ENCODE measurements at regions not wholly inside any gene's neighbourhood (a gene's known extent, or its start where the extent isn't known, plus 50 kb on each side); places are given as distances from the start of the nearest gene placed in this dataset.

DNA sequence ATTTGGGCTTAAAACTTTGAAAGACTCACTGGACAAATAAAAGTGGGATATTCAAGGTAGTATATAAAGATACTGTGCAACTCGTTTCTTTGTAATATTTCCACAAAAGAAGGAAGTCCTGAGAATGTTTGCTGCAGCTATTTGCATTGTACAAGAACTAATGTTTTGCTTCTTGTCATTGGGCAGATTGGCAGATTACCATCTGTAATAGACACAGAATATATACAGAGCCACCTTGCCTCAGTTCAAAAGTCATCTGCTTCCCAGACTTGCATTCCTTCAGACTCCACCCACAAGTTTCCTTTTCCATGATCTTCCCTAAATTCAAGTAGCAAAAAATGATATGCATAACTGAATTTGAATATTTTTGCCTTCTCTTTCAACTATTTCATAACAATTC, 145.1 kb downstream of the EFNB2 start:
- TF ChIP-seq, protein P1, sequence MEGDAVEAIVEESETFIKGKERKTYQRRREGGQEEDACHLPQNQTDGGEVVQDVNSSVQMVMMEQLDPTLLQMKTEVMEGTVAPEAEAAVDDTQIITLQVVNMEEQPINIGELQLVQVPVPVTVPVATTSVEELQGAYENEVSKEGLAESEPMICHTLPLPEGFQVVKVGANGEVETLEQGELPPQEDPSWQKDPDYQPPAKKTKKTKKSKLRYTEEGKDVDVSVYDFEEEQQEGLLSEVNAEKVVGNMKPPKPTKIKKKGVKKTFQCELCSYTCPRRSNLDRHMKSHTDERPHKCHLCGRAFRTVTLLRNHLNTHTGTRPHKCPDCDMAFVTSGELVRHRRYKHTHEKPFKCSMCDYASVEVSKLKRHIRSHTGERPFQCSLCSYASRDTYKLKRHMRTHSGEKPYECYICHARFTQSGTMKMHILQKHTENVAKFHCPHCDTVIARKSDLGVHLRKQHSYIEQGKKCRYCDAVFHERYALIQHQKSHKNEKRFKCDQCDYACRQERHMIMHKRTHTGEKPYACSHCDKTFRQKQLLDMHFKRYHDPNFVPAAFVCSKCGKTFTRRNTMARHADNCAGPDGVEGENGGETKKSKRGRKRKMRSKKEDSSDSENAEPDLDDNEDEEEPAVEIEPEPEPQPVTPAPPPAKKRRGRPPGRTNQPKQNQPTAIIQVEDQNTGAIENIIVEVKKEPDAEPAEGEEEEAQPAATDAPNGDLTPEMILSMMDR (conservative IDR thresholded peaks at IDR 0.05; ENCODE audit: low read depth, low read length): no peak
- no peak for TF ChIP-seq EZH2phosphoT487 (IDR thresholded peaks at IDR 0.05; ENCODE audit: borderline replicate concordance, low read length)
